ENCODE measurements at regions not wholly inside any gene's neighbourhood (a gene's known extent, or its start where the extent isn't known, plus 50 kb on each side); places are given as distances from the start of the nearest gene placed in this dataset.
"Not testable (repeated sequence)": the region's sequence is repeated elsewhere in the genome, so short reads cannot be mapped to it uniquely, and the experiment has no call there.

- not testable (repeated sequence) for TF ChIP-seq CTCF (conservative IDR thresholded peaks at IDR 0.05; ENCODE audit: low read depth, low read length); EZH2 (IDR thresholded peaks at IDR 0.05; ENCODE audit: low read length, unreplicated experiment)
Measured at GRCh38 chr10:62606551-62606950, 198.0 kb upstream of the ADO start.
